Activated CD4-positive, alpha-beta T cell treated with anti-CD3 and anti-CD28 coated beads, Interleukin-10, Interleukin-2, amounts not matched to agents 100 ng/mL and 50 ng/mL, durations not matched to agents 16 hours and 8 hours (primary cell): ENCODE measurements at regions not wholly inside any gene's neighbourhood (a gene's known extent, or its start where the extent isn't known, plus 50 kb on each side); places are given as distances from the start of the nearest gene placed in this dataset.

Source experiments
- DNase-seq: peaks from one replicate; pipeline ENCODE4 v3.0.0-alpha.2; 2020

DNA sequence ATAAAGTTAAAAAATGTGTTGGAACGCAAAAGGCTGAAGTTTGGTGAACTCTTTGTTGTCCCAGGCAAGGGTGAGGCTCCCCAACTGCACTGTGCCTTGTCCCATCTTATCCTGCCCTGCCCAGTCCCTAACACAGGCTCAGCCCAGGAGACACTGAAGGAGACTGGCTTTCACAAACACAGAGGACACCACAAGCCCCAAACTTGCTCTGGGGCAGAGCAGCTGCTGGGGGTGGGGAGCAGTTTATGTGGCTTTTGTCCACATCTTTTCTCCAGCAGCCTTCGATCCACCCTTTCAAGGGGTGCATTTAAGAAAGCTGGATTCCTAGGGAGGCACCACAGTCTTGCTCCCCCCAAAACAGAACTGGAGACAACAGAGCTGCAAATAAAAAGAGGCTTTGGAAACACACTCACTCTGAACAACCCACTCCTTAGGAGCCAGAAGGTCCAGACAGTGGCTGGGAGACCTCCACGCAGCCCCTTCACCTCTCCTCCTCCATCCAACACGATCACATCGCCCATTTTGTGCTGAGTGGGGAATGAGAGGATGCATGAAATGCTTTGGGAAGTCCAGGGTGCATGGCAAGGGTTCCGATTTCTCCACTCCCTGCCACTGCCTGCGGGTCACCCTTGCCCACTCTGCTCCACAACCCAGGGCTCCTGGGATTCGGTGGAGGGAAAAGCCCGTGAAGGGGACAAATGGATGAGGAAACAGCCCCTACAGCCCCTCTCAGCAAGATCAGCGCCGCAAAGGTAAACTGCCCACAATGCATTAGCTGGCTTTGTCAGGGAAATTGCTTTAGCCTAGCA lies 260.5 kb upstream of the TLE3 start:
- no peak for DNase-seq

DNA sequence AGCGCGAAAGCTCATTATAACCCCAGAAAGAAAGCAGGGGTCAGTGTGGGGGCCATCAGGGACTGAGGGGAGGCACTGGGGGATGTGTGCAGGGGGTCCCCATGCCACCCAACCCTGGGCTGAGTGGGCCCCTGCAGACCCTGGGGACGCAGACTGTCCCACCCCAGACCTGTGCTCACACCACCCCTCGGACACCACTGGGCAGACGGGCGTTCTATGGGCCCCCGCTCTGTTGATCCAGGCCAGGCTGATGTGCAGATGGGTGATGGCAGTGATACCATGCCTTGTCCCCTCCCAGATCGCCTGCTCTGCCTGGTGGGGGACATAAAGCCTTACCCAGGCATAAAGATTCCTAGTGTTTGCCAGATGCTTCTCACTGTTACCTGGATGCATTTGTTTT lies 259.7 kb upstream of the TLE3 start:
- DNase-seq, result no peak

DNA sequence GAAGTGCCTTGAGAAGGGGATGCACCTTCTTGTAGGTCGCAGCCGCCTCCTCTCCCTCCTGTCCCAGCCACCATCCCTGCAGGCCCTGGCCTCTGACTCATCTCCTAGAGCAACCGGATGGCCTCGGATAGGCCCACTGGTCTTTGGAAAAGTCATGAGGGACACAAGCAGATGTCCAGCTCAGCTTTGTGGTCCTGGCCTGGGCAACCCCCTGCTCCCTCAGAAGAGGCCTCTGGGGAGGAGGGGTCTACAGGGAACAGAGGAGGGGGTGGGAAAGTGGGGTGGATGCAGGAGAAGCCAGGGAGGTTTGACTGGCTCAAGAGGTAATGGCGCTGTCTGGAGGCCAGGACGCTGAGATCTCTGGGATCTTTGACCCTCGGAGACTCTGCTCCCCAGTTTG lies 259.2 kb upstream of the TLE3 start:
- DNase-seq, result no peak

DNA sequence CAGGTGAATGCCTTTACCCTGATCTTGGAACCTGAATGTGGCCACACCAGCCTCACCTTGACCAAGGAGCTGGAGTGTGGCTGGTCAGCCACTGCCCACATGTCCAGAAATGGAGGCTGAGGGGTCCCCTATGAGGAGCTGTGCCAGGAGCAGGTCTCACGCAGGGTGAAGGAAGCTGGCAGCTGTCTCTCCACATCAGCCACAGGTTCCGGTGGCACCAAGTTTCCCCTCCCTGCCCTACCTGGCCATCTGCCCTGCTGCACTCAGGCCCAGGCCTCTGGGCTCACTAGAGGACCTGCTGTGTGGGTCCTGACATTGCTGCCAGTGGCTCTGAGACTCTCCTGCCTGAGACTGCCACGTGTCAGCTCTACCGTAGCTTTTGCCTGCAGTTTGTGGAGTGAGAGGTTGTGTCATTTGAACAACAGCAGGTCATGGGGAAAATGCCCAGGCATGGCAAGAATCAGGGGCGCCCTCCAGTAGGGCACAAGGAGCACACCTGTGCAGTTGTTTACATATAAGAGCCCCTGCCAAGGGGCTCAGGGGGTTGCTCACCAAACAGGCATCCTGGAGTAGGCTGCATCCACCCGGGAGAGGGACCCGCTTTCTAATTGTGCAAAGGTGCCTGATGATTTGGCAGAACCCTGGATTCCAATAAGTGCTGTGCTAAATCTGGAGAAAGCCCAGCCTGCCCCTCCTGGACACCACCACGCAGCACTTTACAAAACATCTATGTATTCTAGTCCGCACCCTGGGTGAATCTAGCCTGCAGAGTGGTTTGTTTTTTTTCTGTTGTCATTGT lies 258.5 kb upstream of the TLE3 start:
- no peak for DNase-seq

DNA sequence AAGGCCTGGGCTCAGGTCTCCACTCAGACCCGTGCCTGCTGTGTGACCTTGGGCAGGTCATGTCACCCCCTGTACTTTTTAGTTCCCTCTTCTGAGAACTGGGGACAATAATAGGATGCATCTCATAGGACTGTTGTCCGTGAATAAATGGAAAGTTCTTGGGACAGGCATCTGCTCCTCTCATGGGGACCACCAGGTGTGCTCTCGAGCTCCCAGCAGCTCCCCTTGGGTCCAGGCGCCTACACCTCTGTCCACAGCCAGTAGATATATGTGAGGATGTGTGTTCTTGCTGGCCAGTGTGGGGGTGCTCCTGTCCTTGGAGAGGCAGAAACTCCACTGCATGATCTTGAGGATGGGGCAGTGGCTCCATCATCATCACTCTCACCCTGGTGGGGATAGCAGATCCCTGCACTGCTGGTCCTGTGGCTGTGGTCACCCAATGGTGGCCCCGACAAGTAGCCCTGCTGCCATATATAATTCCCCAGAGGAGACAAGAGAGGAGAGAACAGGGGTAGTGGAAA lies 257.6 kb upstream of the TLE3 start:
- DNase-seq, result no peak

DNA sequence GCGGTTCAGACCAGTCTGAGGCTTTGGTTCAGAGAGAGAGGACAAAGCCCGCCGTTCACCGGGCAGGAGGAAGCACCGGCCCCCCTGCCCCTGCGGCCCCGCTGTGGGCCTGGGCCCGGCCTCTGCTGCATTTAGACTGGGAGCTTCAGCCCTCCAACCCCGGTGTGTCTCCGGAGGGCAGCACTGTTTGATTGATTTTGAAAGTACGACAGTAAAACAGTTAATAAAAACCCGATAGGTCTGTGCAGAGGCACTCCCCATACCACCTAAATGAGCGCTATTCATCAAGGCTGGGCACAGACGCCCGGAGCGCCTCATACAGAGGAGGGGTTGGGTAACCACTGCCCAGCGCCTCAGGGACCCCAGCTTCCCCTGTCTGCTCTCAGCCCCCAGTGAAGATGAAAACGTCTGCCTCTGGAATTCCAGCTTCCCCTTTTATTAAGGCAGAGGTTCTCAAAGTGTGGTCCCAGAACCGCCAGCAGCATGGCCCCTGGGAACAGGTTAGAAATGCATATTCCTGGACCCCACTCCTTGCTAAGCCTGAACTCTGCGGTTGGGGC lies 256.7 kb upstream of the TLE3 start:
- DNase-seq, result no peak

DNA sequence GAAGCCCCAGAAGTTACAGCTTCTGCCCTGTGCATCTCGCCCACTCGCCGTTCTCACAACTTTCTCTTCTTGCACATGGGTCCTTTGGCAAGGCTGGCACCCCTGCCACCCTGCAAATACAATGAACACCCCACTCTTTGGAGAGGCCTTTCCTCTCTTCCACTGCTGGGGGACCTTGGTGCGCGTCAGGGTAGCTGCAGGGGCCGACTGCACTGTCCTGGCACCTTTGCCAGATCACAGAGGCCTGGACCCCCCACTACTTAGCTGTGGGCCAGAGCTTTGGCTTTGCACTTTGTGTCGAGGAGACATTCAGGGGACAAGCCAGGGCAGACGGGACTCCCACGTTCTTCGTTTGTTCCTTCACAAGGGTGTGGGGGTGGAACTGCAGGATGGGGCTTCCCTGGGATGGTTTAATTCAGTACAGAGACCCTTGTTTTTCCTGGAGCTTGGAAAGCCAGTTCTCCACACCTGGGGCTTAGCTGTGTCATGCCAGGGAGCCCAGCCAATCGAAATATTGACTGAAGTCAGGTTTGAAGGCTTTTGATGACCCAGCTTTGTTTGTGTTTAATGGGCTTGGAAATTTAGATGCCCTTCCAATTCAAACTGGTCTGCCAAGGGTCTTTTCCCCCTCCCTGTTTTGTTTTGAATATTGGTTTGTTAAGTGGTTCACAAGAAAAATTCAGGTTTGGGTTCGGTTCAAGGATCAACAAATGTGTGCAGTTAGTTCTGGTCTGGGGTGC lies 256.1 kb upstream of the TLE3 start:
- DNase-seq, result no peak

DNA sequence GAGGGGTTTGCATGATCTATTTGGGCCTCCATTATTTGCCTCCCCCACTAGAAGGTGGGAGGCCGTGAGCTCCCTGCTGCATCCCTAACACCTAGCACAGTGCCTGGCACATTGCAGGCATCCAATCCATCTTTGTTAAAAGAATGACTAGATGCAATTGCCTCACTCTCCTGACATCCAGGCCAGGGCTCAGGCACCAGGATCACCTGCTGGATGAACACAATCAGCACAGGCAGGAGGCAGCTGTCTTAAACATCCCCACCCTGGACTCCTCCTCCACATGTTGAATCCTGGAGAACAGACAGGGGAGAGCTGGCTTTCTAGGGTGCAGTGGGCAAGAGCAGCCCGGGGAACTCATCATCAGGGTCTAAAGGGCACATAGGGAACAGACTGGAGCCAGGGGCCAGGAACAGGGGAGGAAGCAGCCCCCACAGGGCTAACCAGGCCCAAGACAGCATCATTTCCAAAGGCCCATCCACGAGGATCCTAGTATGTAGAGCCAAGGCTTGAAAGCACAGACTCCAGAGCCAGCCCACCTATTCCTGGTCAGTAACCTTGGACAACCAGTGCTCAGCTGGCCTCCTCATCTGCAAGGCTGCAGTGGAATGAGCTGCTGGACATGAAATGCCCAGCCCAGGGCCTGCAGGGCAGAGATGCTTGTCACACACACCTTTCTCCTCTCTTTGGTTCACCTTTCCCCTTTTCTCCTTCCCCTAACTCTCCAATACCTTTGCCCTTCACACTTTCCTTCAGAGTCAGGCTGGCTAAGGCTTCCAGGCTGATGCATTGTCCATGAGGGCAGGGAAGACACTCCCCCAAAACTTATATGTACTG lies 254.4 kb upstream of the TLE3 start:
- DNase-seq, result no peak

DNA sequence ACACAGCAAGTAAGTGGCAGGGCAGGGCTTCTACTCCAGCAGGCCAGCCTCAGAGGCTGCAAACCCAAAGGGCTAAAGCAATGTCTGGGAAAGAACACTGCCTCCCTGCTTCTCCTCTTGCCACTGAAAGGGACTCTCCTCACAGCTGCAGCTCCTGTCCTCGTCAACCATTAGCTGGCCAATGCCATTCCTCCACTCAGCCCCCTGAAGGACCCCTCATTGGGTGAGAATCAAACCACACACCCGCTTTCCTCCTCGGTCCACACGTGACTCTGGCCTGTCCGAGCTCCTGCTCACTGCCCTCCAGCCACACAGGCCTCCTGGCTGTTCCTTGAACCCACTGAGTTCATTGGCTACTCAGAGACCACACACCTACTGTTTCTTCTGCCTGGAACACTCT lies 253.7 kb upstream of the TLE3 start:
- no peak for DNase-seq

DNA sequence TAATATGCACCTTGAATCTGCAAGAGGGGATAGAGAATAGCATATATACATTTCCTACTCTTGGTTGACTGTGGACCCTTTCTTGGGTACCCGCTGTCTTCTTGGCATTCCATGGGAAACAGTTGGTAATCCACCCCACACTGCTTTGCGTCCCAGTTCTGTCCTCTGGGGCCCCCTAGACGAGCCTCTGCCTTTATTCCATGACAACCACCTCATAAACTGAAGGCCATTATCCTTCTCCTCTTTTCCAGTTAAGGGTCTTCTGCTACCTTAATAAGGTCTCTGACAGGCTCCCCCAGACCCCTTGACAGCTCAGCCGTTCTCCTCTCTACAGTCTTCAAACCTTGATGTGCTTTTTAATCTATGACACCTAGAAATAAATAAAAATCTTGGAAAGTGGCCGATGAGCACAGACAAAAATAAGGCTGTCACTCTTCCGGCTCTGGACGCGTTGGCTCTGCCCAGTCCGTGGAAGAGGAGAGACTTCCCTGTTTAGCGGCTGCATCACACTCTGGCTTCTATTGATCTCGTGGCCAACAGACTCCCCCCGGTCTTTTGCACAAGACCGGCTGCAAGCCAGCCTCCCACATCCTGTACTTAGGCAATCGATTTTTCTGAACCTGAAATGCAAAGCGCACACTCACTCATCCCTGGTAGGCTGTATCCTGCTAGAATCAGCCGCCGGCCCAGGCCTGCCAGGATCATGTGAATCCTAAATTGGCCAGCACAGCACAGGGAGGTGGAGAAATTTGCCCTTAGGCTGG lies 251.0 kb upstream of the TLE3 start:
- DNase-seq, result no peak

DNA sequence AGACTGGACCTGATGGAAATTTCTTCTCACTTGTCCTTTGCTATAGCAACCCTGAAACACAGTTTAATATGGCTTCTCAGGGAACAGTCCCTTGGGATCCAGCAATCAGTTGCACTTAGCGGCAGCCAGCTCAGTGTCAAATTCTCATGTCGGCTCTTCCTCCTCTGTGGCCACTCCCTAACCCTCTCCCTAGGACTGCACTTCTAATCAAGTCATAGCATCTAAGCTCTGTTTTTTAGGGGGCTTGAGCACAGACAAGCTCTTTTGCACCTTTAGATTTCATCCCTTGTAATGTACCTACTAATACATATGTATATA lies 250.5 kb upstream of the TLE3 start:
- no peak for DNase-seq

DNA sequence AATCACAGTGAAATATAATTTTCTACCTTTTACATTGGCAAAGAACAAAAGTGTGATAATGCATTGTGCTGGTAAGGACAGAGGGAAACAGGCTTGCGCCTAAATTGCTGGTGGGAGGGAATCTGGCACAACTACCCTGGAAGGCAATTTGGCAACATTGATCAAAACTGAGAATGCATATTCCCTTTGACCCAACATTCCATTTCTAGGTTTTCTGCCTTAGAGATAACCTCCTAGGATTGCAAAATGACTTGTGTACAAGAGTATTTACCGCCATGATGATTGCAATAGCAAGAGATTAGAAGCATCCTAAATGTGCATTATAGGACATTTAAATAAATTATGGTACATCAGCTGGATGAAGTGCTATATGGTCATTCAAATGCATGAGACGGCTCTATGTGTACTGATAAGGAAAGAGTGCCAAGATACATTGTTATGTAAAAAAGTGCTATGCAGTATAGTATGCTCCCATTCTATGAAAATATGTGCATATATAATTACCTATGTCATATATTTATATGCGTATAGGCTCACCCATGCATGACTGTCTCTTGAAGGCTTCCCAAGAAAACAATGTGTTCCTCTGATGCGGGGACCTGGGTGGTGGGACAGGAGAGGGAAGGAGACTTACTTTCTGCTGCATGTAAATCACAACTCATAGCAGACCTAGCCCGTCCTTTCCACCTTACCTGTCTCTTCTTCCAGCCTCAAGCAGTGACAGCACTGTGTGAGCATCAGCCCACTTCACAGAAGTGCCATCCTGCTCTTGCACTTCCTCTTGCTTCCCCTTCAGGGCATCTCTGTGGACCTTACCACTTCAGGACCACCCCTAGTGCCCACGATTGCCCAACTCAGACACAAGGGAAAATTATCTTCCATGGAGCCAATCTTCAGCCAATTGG lies 249.9 kb upstream of the TLE3 start:
- DNase-seq, result no peak

DNA sequence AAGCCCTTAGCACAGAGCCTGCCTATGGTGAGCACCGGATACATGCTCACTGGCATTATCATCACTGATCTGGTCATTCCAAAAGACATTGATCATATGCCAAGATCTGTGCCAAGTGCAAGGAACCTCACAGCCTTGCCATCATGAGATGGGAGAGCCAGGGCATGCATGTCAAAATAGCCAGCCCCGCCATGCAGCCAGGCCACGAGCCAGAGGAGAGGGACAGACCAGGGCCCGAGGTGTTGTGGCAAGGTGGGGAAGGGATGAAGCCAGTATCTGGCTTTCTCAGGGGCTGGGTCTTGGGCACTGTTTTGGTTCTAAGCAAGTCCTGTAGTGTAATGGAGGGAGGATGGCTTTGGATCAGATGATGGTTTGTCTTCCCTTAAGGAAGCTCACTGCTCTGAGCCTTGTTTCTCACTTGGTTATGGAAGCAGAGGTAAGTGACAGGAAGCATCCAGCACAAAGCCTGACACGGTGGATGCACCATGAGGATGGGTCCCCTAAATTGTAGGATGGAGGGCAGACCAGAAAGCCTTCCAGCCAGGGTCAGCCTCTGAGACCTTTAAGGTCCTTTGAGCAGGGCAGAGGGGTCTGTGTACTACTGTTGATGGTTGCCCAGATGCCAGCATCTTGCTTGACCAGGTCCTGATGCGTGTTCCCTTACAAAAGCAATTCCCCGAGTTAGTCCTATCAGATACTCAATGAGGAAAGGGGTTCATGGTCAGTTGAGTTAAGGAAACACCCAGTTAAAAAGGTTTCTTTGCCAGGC lies 247.7 kb upstream of the TLE3 start:
- no peak for DNase-seq

DNA sequence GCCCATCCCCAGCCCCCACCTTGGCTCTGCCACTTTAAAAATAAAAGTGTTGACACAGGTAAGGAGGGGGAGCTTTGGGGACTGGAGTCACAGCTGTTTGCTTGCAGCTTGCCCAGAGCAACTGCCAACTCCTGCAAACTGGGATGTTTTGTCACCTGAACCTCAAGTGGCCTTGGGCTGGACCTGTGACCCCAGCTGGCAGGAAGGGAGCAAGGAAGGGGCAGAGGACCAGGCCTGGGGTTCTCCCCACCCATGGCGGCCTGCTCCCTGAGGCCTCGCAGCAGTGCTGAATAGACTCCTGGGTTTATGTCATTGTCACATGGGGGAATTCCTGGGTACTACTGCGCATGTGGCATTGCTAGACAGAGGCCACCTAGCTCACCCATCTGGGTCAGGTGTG lies 246.9 kb upstream of the TLE3 start:
- no peak for DNase-seq

DNA sequence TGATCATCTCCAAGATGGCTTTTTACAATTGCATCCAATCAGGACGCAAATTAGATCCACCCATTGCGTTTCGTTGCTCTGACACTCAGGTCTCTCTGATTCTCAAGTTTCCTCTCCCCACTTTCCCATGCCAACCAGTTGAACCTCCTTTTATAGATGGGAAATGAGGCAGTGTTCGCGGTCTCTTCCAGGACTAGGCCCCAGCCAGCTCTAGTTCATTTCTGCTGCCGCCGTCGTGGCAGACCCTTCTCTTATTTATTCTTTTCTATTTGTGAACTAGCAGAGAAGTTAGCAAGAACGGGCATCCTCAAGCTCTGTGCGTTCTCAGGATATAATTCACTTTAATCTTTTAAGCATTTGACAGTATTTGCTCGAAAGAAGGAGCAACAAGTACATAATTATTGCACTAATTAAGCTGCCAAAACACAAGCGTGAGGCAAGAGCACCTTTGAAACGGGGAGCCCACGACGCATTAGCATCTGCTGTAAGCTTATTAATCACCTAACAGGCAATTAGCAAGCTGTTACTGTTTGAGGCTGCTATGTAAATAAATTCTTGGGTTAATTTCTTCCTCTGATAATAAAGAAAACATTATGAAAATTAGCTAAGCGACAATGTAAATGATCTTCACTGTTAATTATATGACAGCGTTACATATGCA lies 246.4 kb upstream of the TLE3 start:
- DNase-seq, result no peak

DNA sequence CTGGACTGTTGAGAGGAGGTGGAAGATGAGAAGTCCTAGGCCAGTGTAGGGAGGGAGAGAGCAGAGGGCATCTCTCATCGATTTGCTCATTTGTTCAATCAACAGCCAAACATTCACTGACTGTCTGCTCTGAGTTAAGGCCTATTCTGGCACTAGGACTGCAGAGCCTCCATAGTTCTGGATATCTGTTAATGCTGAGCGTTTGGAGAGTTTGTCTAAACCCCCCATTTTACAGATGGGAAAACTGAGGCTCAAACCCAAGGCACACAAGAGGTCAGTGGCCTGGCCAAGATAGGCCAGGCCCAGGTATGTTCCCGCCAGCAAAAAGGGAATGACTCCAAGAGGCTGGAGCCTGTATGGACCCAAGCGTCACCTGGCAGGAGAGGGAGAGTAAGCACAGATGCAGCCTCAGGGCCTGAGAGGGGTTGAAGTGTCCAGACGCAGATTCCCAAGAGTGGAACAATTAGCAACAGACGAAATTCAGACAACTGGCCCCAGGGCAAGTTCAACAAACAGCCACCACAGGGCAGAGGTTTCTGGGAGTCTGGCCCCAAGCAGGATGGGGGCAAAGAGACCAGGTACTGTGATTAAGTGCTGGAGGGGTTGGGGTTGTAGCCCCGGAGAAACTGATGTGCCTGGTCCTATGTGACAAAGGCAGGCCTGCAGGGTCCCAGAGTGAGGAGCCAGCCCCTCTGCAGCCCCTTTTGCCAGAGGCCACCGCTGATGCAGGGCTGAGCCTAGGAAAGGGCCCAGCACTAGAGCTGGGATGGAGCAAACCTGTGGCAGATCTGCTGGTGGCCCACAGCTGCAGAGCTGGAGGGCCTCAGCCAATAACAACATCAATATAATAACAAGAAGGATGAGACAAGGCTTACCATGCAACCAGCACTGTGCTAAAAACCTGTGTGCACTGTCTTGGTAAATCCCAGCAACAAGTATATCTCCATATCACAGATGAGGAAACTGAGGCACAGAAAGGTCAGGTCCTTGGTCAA lies 245.1 kb upstream of the TLE3 start:
- DNase-seq, result no peak

DNA sequence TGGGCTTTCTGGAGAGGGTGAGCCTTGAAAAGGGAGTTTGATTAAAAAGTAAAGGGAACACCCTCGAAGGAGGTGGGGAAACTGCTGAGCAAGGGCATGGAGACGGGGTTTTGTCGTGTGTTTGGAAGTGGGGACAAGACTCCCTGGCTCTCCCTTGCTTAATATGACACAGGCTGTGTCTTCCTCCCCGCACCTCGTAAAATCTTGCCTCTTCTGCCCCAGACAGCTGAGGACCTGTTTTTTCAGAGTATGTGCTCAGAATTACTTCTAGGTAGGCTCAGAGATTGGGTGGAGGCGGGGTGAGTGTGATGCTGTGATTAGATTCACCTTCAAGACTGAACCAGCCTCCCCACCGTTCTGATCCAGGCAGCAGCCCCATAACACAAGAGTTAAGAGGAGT lies 244.4 kb upstream of the TLE3 start:
- no peak for DNase-seq

DNA sequence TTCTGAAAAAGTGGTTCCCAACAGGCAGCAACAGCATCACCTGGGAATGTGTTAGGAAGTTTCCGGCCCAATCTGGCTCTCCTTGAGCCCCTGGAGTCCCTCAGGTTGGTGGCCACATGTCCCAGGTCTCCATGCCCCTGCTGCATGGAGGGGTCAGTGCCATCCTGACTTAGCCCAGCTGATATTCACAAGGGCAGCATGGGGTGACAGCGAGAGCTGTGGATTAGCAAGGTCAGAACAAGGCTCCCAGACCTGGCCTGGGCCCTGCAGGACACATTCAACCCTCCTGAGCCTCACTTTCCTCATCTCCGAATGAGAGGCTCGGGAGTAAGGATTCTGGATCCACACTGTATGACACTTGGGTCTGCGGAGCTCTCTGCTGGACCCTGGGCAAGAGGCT lies 243.8 kb upstream of the TLE3 start:
- DNase-seq, result no peak
